HCT116 (cell line): ENCODE measurements at regions not wholly inside any gene's neighbourhood (a gene's known extent, or its start where the extent isn't known, plus 50 kb on each side); places are given as distances from the start of the nearest gene placed in this dataset.

Source experiments
- ATAC-seq: fragments of 200-7000 bp; cut with Tn5 transposase; 2 replicates; pipeline ENCODE4 v1.9.1; 2020; ENCODE audit warnings: mild to moderate bottlenecking, moderate library complexity
- BruUV-seq: library from RNA; stranded (reverse); fragments of 400-500 nt; replicated peaks from 2 replicates; lab custom pipeline; 2021; lab: Mats Ljungman, UMichigan
- CTCF ChIA-PET: fragments of 300-600 bp; sonication (Branson Sonifier 250); formaldehyde crosslinking; loops from one replicate; lab custom pipeline; 2021; ENCODE audit warnings: antibody characterized with exemption; lab: Charles Lee
- POLR2A ChIA-PET: fragments of 300-600, 350-600 bp; sonication (Branson Sonifier 250); formaldehyde crosslinking; loops from one replicate; lab custom pipeline; 2021; ENCODE audit warnings: antibody characterized with exemption; lab: Charles Lee
- RAD21 ChIA-PET, 2 experiments: fragments of 300-600 bp; sonication (Branson Sonifier 250); formaldehyde crosslinking; loops; one replicate each; lab custom pipeline; 2023; ENCODE audit warnings: low total read pairs in 2 of 2; ENCODE audit not compliant: uncharacterized antibody in 2 of 2, unreplicated experiment in 2 of 2, low non-redundant PET in 1 of 2; lab: Charles Lee
- DNase-seq: peaks from one replicate; pipeline ENCODE4 v3.0.0-alpha.2; 2010; ENCODE audit warnings: low read depth, low spot score
- H2AFZ ChIP-seq: fragments of 200-600 bp; shearing (Covaris generic), sonication (generic); 2 replicates; pipeline ENCODE4 v1.6.1; 2017; ENCODE audit warnings: low read depth, mixed run types, mixed read lengths, antibody characterized with exemption, low read length; ENCODE audit not compliant: poor library complexity, severe bottlenecking
- H3K27ac ChIP-seq: 2 replicates; pipeline ENCODE4 v1.5.1; 2012; ENCODE audit warnings: low read depth, low read length
- H3K27me3 ChIP-seq: fragments of 200-600 bp; sonication (generic); 2 replicates; pipeline ENCODE4 v1.6.1; 2016; ENCODE audit warnings: mixed run types, low read length, mixed read lengths; ENCODE audit not compliant: insufficient read depth
- H3K36me3 ChIP-seq, 2 experiments: fragments of 200-500 bp in 1 of 2; fragments of 200-600 bp in 1 of 2; sonication (Bioruptor generic) in 1 of 2; sonication (generic) in 1 of 2; 2 replicates each; pipeline versions ENCODE4 v1.5.1 to v1.6.1; 2014 to 2016; ENCODE audit warnings: low read length in 2 of 2, inconsistent platforms in 1 of 2, mixed read lengths in 1 of 2, mixed run types in 1 of 2; ENCODE audit not compliant: insufficient read depth in 2 of 2, control insufficient read depth in 1 of 2
- H3K4me1 ChIP-seq, 2 experiments: fragments of 200-600 bp in 1 of 2; sonication (generic) in 1 of 2; 2 replicates each; pipeline versions ENCODE4 v1.5.1 to v1.6.1; 2012 to 2017; ENCODE audit warnings: low read length in 2 of 2, inconsistent platforms in 1 of 2, mild to moderate bottlenecking in 1 of 2, mixed read lengths in 1 of 2, mixed run types in 1 of 2, moderate library complexity in 1 of 2; ENCODE audit not compliant: insufficient read depth in 2 of 2, control insufficient read depth in 1 of 2
- H3K4me2 ChIP-seq: fragments of 200-600 bp; sonication (generic); 2 replicates; pipeline ENCODE4 v1.6.1; 2017; ENCODE audit warnings: mixed run types, low read length, mixed read lengths
- H3K4me3 ChIP-seq, 2 experiments: fragments of 200-600 bp in 1 of 2; sonication (generic) in 1 of 2; replicated peaks in 1 of 2; 2 replicates each; pipeline ENCODE4 v1.5.1; 2011 to 2016; ENCODE audit warnings: low read length in 2 of 2, control low read depth in 1 of 2, low read depth in 1 of 2, mild to moderate bottlenecking in 1 of 2, mixed read lengths in 1 of 2, mixed run types in 1 of 2
- H3K79me2 ChIP-seq: fragments of 200-600 bp; sonication (generic); 2 replicates; pipeline ENCODE4 v1.6.1; 2017; ENCODE audit warnings: mild to moderate bottlenecking, mixed run types, low read length, moderate library complexity, mixed read lengths; ENCODE audit not compliant: insufficient read depth
- H3K9ac ChIP-seq: fragments of 200-600 bp; sonication (generic); 2 replicates; pipeline ENCODE4 v1.6.1; 2016; ENCODE audit warnings: low read length, mixed read lengths
- H3K9me2 ChIP-seq: fragments of 200-600 bp; sonication (generic), shearing (Covaris generic); 2 replicates; pipeline ENCODE4 v1.6.1; 2017; ENCODE audit warnings: mixed run types, mild to moderate bottlenecking, moderate library complexity; ENCODE audit not compliant: insufficient read depth
- H3K9me3 ChIP-seq, 2 experiments: fragments of 200-500 bp in 1 of 2; fragments of 200-600 bp in 1 of 2; sonication (Bioruptor generic) in 1 of 2; sonication (generic) in 1 of 2; 2 replicates each; pipeline ENCODE4 v1.6.1; 2014 to 2017; ENCODE audit warnings: low read length in 2 of 2, mixed read lengths in 2 of 2, inconsistent platforms in 1 of 2, low read depth in 1 of 2, mild to moderate bottlenecking in 1 of 2, mixed run types in 1 of 2, moderate library complexity in 1 of 2; ENCODE audit not compliant: control insufficient read depth in 1 of 2, insufficient read depth in 1 of 2
- H4K20me1 ChIP-seq: fragments of 200-600 bp; sonication (generic), shearing (Covaris generic); 2 replicates; pipeline ENCODE4 v1.6.1; 2017; ENCODE audit warnings: mixed run types, mild to moderate bottlenecking, moderate library complexity; ENCODE audit not compliant: insufficient read depth
- CBX3 ChIP-seq: IDR thresholded peaks from 2 replicates; pipeline ENCODE4 v1.6.1; 2012; ENCODE audit warnings: low read depth
- EGR1 ChIP-seq: IDR thresholded peaks from 2 replicates; pipeline ENCODE4 v1.6.1; 2012; ENCODE audit warnings: low read depth
- ELF1 ChIP-seq: IDR thresholded peaks from 2 replicates; pipeline ENCODE4 v1.6.1; 2012; ENCODE audit warnings: low read depth, borderline replicate concordance
- EZH2 ChIP-seq: fragments of 200-600 bp; sonication (generic); IDR thresholded peaks from 2 replicates; pipeline ENCODE4 v1.6.1; 2017; ENCODE audit warnings: antibody characterized with exemption, mixed run types
- POLR2A ChIP-seq: IDR thresholded peaks from 2 replicates; pipeline ENCODE4 v1.7.0; 2011; ENCODE audit warnings: borderline replicate concordance; ENCODE audit not compliant: insufficient read depth, insufficient read length; ENCODE audit errors: extremely low read depth
- POLR2AphosphoS5 ChIP-seq: IDR thresholded peaks from 2 replicates; pipeline ENCODE4 v1.6.1; 2011; ENCODE audit warnings: mild to moderate bottlenecking, low read depth, low read length, moderate library complexity
- SP1 ChIP-seq: IDR thresholded peaks from 2 replicates; pipeline ENCODE4 v1.6.1; 2012; ENCODE audit warnings: low read depth
- TCF7L2 ChIP-seq: IDR thresholded peaks from 2 replicates; pipeline ENCODE4 v1.7.0; 2011; ENCODE audit warnings: borderline replicate concordance, inconsistent platforms; ENCODE audit not compliant: insufficient read depth, insufficient read length; ENCODE audit errors: extremely low read depth
- ZFX ChIP-seq: fragments of 450-650 bp; IDR thresholded peaks from 2 replicates; pipeline ENCODE4 v1.6.1; 2017
- ZNF274 ChIP-seq: fragments of 200-500 bp; sonication (Bioruptor generic); IDR thresholded peaks from 2 replicates; pipeline ENCODE4 v1.6.1; 2014; ENCODE audit warnings: mild to moderate bottlenecking, low read depth, low read length, inconsistent platforms
- intact Hi-C: fragments of 100-400 bp; cut with micrococcal nuclease; formaldehyde crosslinking; loops from 2 replicates; pipeline ENCODE4 v1.10.0; 2022
- TF ChIP-seq, protein P1 (sequence below): IDR thresholded peaks from 2 replicates; pipeline ENCODE4 v1.6.1; 2012; ENCODE audit warnings: low read depth
- TF ChIP-seq, protein P2 (sequence below), 3 experiments: fragments of 200-600 bp in 1 of 3; sonication (generic) in 1 of 3; IDR thresholded peaks in 2 of 3; conservative IDR thresholded peaks in 1 of 3; 2 replicates each; pipeline ENCODE4 v1.5.1; 2012 to 2017; ENCODE audit warnings: low read depth in 2 of 3, low read length in 2 of 3, antibody characterized with exemption in 1 of 3, borderline replicate concordance in 1 of 3, control low read depth in 1 of 3, mild to moderate bottlenecking in 1 of 3, mixed read lengths in 1 of 3, mixed run types in 1 of 3, moderate library complexity in 1 of 3; ENCODE audit not compliant: insufficient read depth in 1 of 3

DNA sequence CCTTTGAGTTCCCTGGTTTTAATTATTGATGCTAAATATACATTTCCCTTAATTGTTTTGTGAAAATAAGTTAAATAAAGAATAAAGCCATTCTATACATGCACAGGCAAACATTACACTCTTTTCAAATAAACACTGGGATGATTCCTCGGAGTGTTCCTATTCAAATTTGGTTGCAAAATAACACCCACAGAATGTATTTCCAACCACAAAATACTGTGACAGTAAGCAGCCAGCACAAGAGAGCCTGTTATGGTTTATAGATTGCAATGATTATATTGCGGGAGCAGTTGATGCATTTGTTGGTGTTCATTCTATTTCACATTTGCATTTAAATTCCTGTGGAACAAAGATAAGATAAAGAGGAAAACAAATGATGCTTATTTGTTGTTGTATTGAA, 632.6 kb upstream of the WWC1 start:
- no peaks in the 10 kb centered on the region for H3K36me3 ChIP-seq
- H4K20me1 ChIP-seq = no peaks in the 10 kb centered on the region
- H2AFZ ChIP-seq = no peak overlapping the region
- H3K4me2 ChIP-seq = no peak overlapping the region
- no peak overlapping the region for H3K4me3 ChIP-seq
- intact Hi-C loops = no loop called here
- ChIA-PET POLR2A (no interaction called here), RAD21 (no interaction called here), CTCF (no interaction called here)
- no TSS peak for BruUV-seq
- peaks cover 15% of the 10 kb centered on the region; the same call in 1 of the 2 replicates for H3K27me3 ChIP-seq
- no peaks in the 10 kb centered on the region for H3K9me3 ChIP-seq
- DNase-seq (no peak), ATAC-seq (no peak)
- no peaks in the 10 kb centered on the region for H3K79me2 ChIP-seq
- H3K4me1 ChIP-seq = no peaks in the 10 kb centered on the region
- no peaks in the 10 kb centered on the region for H3K9me2 ChIP-seq
- no peak overlapping the region for H3K9ac ChIP-seq
- no peak overlapping the region for H3K27ac ChIP-seq
- no peak for TF ChIP-seq POLR2A
- TF ChIP-seq, all 23 proteins: peak for 0

DNA sequence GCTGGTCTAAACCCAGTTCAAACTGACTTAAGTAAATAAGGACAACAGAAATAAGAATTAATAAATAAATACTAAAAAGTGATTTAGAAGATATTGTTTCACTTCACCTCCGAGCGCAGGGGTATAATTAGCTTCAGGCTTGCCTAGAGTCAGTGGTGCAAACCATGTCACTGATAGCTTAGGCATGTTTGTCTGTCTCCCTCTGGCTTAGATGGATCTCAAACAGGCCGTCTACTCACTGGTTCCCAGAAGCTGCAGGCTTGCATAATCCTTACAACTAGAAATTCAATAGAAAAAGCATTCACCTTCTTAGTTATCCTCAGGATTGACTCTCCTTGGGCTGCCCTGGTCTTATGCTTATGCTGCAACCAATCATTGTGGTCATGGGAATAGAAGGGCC, 629.8 kb upstream of the WWC1 start:
- no peak for TF ChIP-seq ZFX
- TF ChIP-seq POLR2AphosphoS5 = no peak
- no peak for TF ChIP-seq ZNF274
- TF ChIP-seq POLR2A = no peak
- TF ChIP-seq, protein P1, sequence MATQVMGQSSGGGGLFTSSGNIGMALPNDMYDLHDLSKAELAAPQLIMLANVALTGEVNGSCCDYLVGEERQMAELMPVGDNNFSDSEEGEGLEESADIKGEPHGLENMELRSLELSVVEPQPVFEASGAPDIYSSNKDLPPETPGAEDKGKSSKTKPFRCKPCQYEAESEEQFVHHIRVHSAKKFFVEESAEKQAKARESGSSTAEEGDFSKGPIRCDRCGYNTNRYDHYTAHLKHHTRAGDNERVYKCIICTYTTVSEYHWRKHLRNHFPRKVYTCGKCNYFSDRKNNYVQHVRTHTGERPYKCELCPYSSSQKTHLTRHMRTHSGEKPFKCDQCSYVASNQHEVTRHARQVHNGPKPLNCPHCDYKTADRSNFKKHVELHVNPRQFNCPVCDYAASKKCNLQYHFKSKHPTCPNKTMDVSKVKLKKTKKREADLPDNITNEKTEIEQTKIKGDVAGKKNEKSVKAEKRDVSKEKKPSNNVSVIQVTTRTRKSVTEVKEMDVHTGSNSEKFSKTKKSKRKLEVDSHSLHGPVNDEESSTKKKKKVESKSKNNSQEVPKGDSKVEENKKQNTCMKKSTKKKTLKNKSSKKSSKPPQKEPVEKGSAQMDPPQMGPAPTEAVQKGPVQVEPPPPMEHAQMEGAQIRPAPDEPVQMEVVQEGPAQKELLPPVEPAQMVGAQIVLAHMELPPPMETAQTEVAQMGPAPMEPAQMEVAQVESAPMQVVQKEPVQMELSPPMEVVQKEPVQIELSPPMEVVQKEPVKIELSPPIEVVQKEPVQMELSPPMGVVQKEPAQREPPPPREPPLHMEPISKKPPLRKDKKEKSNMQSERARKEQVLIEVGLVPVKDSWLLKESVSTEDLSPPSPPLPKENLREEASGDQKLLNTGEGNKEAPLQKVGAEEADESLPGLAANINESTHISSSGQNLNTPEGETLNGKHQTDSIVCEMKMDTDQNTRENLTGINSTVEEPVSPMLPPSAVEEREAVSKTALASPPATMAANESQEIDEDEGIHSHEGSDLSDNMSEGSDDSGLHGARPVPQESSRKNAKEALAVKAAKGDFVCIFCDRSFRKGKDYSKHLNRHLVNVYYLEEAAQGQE = no peak
- TF ChIP-seq ELF1 = no peak
- TF ChIP-seq EGR1 = no peak
- no peak for TF ChIP-seq CBX3
- TF ChIP-seq TCF7L2 = no peak
- TF ChIP-seq EZH2 = no peak
- TF ChIP-seq, protein P2, sequence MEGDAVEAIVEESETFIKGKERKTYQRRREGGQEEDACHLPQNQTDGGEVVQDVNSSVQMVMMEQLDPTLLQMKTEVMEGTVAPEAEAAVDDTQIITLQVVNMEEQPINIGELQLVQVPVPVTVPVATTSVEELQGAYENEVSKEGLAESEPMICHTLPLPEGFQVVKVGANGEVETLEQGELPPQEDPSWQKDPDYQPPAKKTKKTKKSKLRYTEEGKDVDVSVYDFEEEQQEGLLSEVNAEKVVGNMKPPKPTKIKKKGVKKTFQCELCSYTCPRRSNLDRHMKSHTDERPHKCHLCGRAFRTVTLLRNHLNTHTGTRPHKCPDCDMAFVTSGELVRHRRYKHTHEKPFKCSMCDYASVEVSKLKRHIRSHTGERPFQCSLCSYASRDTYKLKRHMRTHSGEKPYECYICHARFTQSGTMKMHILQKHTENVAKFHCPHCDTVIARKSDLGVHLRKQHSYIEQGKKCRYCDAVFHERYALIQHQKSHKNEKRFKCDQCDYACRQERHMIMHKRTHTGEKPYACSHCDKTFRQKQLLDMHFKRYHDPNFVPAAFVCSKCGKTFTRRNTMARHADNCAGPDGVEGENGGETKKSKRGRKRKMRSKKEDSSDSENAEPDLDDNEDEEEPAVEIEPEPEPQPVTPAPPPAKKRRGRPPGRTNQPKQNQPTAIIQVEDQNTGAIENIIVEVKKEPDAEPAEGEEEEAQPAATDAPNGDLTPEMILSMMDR (IDR thresholded peaks at IDR 0.05 in 2 of 3, conservative IDR thresholded peaks at IDR 0.05 in 1 of 3; ENCODE audit: borderline replicate concordance in 1 of 3, insufficient read depth in 1 of 3, low read depth in 2 of 3, low read length in 2 of 3) = no peak
- no peak for TF ChIP-seq SP1
- Histone ChIP-seq H3K79me2 (no peaks in the 10 kb centered on the region), H3K4me1 (no peaks in the 10 kb centered on the region), H3K27me3 (peaks cover 15% of the 10 kb centered on the region; the same call in 1 of the 2 replicates), H3K4me3 (no peak overlapping the region), H3K4me2 (no peak overlapping the region), H2AFZ (no peak overlapping the region), H3K9ac (no peak overlapping the region), H3K9me3 (no peaks in the 10 kb centered on the region), H3K36me3 (no peaks in the 10 kb centered on the region), H3K9me2 (no peaks in the 10 kb centered on the region), H3K27ac (no peak overlapping the region), H4K20me1 (no peaks in the 10 kb centered on the region)
- RAD21 ChIA-PET = no interaction called here
- no peak for DNase-seq
- no TSS peak for BruUV-seq
- POLR2A ChIA-PET = no interaction called here
- intact Hi-C loops = no loop called here
- CTCF ChIA-PET = no interaction called here
- ATAC-seq = no peak
